SJCRH30 (cell line): ENCODE measurements at regions not wholly inside any gene's neighbourhood (a gene's known extent, or its start where the extent isn't known, plus 50 kb on each side); places are given as distances from the start of the nearest gene placed in this dataset.

ENCODE experiments used
- DNase-seq, 2 experiments: peaks; one replicate each; pipeline ENCODE4 v3.0.0-alpha.2; 2015 to 2020
- H3K27ac ChIP-seq: fragments of 250-450 bp; sonication (Bioruptor Pico); 2 replicates; pipeline ENCODE4 v1.5.1; 2020; ENCODE audit warnings: mild to moderate bottlenecking, moderate library complexity
- H3K27me3 ChIP-seq: fragments of 250-450 bp; sonication (Bioruptor Pico); 2 replicates; pipeline ENCODE4 v1.5.1; 2020; ENCODE audit warnings: mild to moderate bottlenecking, moderate library complexity
- H3K36me3 ChIP-seq: fragments of 250-450 bp; sonication (Bioruptor Pico); 2 replicates; pipeline ENCODE4 v1.5.1; 2020; ENCODE audit warnings: mild to moderate bottlenecking, moderate library complexity
- H3K4me1 ChIP-seq: fragments of 250-450 bp; sonication (Bioruptor Pico); 2 replicates; pipeline ENCODE4 v1.5.1; 2020; ENCODE audit warnings: mild to moderate bottlenecking, moderate library complexity
- H3K4me3 ChIP-seq: fragments of 250-450 bp; sonication (Bioruptor Pico); 2 replicates; pipeline ENCODE4 v1.5.1; 2020; ENCODE audit warnings: mild to moderate bottlenecking, moderate library complexity
- H3K9me3 ChIP-seq: fragments of 250-450 bp; sonication (Bioruptor Pico); replicated peaks from 2 replicates; pipeline ENCODE4 v1.5.1; 2020; ENCODE audit warnings: mild to moderate bottlenecking, moderate library complexity

DNA sequence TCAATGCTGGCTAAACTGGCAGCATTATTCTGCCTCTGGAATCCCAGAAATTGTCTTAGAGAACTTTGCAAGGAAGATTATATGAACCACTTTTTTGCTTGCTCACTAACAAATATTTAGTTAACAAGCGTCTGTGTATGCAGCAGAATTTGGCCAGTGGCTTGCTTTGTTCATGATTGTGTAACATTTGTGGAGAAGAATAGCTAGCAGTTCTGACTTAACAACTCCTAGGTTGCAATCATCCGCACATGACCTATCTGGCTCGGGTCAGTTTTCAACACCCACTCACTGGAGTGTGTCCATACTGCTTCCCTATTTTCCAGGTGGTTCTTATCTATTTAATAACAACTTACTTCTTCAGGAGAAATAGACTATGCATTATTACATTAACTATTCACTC lies 98.5 kb downstream of the SNX18 start:
- Histone ChIP-seq H3K36me3 (no peaks in the 10 kb centered on the region), H3K9me3 (no peaks in the 10 kb centered on the region), H3K4me3 (no peak overlapping the region), H3K27me3 (no peaks in the 10 kb centered on the region), H3K4me1 (no peaks in the 10 kb centered on the region), H3K27ac (no peak overlapping the region)
- no peak for DNase-seq

DNA sequence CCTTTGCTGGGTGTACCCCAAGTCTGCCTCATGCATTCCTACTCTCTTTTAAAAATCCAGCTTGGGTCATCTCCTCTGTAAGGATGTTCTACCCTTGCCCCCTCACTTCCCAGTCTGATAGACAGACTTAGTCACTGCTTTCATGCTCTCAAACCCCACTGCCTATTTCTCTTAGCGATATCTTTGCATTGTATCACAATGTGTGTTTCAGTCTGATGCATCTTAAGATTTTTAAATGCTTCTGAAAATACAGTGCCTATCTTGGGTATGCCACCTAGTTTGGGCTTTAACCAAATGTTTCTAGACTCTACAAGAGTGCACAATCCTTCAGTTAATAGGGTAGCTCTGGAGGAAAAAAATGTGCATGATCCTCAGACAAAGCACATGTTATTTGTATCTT lies 97.8 kb downstream of the SNX18 start:
- H3K36me3 ChIP-seq: no peaks in the 10 kb centered on the region
- no peak for DNase-seq
- no peak overlapping the region for H3K27ac ChIP-seq
- no peaks in the 10 kb centered on the region for H3K9me3 ChIP-seq
- no peaks in the 10 kb centered on the region for H3K27me3 ChIP-seq
- no peaks in the 10 kb centered on the region for H3K4me1 ChIP-seq
- H3K4me3 ChIP-seq: no peak overlapping the region

DNA sequence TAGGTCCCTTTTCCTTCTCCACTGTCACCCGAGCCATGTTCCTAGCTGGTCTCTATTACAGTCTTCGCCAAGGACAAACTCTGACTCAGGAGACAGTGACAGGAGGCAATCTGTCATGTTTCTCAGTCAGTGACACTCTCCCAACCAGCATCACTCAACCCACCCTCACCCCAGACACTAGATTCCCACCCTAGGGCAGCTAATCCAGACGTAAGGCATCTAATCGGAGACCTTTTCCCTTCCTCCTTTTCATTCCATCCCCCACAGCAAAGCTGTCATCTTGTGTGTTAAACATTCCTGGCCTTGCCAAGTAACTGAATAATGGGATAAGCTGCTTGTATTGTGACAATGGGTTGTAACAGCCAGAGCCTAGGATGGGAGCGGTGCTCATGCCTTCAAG lies 95.2 kb downstream of the SNX18 start:
- H3K9me3 ChIP-seq: no peaks in the 10 kb centered on the region
- no peaks in the 10 kb centered on the region for H3K27me3 ChIP-seq
- no peak for DNase-seq
- H3K4me1 ChIP-seq: no peaks in the 10 kb centered on the region
- no peak overlapping the region for H3K27ac ChIP-seq
- H3K36me3 ChIP-seq: no peaks in the 10 kb centered on the region
- H3K4me3 ChIP-seq: no peak overlapping the region

DNA sequence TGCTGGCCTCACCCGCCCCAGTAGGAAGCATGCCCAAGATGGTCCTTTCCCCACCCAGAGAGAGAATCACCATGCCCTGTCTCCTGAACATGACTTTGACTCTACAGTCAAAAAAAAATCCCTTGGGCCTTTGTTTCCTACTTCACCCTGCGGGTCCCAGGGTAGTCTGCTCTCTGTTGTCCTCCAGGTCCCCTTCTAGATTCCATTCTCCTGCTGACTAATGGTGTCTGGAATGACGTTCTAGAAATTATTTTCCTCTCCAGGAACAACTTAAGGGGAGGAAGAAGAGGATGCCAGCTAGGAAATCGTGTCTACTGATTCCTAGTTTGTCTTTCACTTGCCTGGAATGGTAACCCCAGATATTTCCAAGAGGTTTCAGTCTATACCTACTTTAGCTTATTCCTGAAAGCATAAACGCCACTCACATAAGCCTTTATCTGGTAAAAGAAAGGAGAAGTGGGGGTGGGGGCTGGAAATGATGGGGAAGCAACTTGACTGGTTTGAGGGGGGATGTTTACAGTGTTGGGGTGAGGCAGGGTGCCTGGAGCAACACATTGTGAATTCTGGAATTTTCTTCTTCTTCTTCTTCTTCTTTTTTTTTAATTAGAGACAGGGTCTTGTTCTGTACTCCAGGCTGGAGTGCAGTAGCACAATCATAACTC lies 93.9 kb downstream of the SNX18 start:
- Histone ChIP-seq H3K9me3 (no peaks in the 10 kb centered on the region), H3K4me3 (no peak overlapping the region), H3K27me3 (no peaks in the 10 kb centered on the region), H3K4me1 (no peaks in the 10 kb centered on the region), H3K36me3 (no peaks in the 10 kb centered on the region), H3K27ac (no peak overlapping the region)
- DNase-seq: no peak

DNA sequence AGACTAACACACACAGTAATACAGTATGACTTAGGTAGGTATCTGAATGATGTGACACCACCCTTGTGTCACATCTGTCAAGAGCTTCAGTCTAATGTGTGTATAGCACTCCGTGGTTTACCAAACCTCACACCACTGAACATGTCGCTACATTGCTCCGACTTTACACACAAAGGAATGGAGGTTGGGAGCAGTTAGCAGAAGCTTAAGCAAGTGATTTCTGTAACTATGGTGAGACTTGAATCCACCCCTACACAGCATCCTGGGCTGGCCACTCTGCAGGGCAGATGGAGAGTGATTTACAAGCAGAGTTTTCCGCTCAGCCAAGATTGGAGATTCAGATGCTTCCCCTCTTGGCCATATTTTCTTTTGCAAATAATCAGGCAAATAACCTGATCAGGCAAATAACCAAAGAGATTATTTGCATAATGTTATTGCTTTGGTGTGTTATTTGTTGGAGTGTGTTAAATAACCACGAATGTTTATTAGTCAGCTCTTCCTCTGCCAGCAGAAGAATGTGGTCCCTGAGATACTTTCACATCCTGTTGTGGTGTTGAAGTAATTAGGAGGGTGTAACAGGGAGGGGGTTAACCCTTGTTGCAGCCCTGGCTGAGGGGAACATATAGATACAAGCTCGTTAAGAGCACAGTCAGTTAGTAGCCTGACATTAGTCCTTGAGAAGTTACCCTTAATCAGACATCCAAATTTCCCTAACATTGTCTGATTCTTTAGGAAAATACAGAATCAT lies 92.8 kb downstream of the SNX18 start:
- Histone ChIP-seq H3K4me3 (no peak overlapping the region), H3K9me3 (no peaks in the 10 kb centered on the region), H3K27me3 (no peaks in the 10 kb centered on the region), H3K27ac (no peak overlapping the region), H3K36me3 (no peaks in the 10 kb centered on the region), H3K4me1 (no peaks in the 10 kb centered on the region)
- DNase-seq: no peak

DNA sequence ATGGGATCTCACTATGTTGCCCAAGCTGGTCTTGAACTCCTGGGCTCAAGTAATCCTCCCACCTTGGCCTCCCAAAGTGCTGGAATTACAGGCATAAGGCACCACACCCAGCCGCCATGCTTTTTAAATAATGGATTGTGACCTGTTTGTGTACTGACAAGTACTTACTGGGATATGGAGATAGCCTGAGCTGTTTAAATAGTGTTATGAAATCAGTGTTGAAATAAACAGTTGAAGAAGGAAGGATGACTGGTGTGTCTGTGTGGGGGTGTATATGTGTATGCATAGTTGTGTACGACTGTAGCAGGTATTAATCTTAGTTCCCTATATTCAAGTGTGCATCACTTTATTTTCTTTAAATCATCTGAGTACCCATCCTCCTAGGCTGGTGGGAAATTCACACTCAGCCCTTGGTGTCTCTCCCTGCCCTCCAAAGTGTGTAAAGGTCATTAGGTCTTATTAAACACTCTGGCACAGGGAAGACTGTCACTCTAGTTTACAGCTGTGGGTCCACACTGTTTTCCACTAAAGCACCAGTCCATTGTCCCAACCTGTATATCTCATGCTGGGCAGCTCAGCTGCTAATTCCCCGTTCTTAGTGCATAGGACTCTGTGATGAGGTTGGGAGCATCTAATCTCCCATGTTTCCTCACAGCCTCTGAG lies 91.0 kb downstream of the SNX18 start:
- Histone ChIP-seq H3K4me3 (no peak overlapping the region), H3K4me1 (no peaks in the 10 kb centered on the region; the same call in 1 of the 2 replicates), H3K36me3 (no peaks in the 10 kb centered on the region), H3K9me3 (no peaks in the 10 kb centered on the region), H3K27me3 (no peaks in the 10 kb centered on the region), H3K27ac (no peak overlapping the region)
- DNase-seq: no peak

DNA sequence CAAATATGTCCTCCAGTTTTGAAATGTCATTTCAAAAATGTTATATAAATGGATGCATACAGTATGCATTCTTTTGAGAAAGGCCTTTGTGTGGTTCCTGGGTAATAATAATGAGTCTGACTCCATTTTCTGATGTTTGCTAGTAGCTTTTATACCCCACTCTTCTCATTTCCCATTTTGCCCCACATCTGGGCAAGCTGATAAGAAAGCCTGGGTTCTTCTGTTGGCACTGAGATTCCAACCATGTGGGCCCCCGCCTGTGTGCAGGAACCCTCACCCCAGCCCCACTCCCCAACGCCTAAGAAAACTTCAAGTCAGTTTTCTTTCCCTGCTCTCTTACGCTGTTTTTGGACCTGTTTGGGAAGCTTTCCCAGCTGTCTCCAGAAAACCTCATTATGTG lies 89.4 kb downstream of the SNX18 start:
- no peaks in the 10 kb centered on the region for H3K9me3 ChIP-seq
- no peaks in the 10 kb centered on the region; the same call in 1 of the 2 replicates for H3K4me1 ChIP-seq
- H3K4me3 ChIP-seq: no peak overlapping the region
- H3K27me3 ChIP-seq: no peaks in the 10 kb centered on the region
- no peaks in the 10 kb centered on the region for H3K36me3 ChIP-seq
- no peak for DNase-seq
- H3K27ac ChIP-seq: no peak overlapping the region

DNA sequence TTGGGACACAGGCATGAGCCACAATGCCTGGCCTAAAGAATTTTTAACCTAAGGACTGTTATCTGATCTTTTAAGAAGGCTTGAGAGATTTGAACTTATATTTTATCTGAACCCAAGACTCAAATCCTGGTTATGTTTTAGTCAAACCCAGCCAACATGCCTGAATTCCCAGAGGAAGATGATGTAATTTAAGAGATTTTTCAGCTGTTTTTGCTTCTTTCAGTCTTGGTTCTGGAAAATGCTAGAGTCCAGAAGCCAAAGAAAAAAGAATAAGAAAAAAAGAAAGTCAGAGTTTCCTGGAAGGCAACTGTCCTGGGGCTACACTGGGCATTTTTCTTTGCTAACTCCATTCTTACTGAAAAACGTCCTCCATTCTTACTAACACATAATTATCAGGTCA lies 85.8 kb downstream of the SNX18 start:
- no peak for DNase-seq
- Histone ChIP-seq H3K4me1 (no peaks in the 10 kb centered on the region; the same call in 1 of the 2 replicates), H3K36me3 (no peaks in the 10 kb centered on the region), H3K27ac (no peak overlapping the region), H3K27me3 (peaks cover 2% of the 10 kb centered on the region; the same call in 1 of the 2 replicates), H3K4me3 (no peak overlapping the region), H3K9me3 (no peaks in the 10 kb centered on the region)

DNA sequence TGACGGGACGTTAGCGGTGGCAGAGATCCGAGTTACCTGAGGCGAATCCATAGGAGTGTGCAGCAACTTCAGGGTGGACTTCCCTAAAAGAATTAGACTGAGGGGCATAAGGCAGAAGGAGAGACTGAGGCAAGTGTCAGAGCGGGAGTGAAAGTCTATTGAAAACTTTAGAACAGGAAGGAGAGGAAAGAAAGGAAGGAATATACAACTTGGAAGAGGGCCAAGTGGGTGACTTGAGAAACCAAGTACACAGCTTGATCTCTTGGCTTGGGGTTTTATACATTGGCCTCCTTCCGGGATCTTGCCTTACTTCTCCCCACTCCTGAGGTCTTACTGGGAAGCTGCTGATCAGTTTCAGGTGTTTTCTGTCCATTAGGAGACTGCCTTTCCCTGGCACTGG lies 84.9 kb downstream of the SNX18 start:
- Histone ChIP-seq H3K4me3 (no peak overlapping the region), H3K27ac (no peak overlapping the region)

DNA sequence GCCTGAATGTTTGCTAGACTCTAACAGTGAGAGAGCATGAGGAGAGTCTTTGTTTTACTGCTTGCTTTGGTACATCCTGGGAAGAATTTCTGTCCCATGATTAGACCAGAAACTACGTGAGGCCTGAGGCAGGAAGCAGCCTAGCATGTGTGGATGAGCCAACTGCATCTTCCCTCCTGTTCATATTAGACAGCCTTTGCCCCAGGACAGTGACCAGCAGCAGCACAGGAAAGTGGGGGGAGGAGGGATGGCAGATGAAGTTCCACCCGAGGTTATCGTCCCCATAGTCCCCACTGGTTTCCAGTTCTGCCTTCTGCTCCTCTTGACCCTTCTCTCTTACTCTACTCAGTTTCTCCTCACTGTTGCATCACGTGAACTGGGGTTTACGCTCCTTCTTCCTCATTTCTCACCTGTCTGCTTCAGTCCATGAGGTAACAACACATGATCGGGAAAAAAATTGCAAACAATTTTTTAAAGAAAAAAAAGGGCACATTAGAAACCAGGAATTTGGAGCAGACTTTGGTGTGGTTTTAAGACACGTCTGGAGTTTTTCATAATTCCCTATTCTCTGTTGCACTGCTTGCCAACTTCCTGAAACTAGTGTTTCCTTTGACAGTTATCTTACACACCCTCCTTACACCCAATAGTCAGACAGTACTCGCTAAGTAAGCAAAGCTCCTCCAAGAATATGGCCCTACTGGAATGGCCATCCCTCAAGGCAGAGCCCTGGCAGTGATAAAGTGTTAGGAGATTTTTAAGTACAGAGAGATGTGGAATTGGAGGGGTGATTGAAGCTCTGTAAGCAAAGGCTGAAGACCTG lies 84.1 kb downstream of the SNX18 start:
- H3K27me3 ChIP-seq: peaks cover 2% of the 10 kb centered on the region; the same call in 1 of the 2 replicates
- no peak overlapping the region for H3K27ac ChIP-seq
- H3K36me3 ChIP-seq: no peaks in the 10 kb centered on the region
- H3K4me1 ChIP-seq: no peaks in the 10 kb centered on the region; the same call in 1 of the 2 replicates
- H3K4me3 ChIP-seq: no peak overlapping the region
- DNase-seq: no peak
- H3K9me3 ChIP-seq: no peaks in the 10 kb centered on the region; the same call in 1 of the 2 replicates

More for the DNA sequence above, 84.9 kb downstream of the SNX18 start:
- no peaks in the 10 kb centered on the region for H3K9me3 ChIP-seq
- no peaks in the 10 kb centered on the region for H3K36me3 ChIP-seq
- H3K4me1 ChIP-seq: no peaks in the 10 kb centered on the region; the same call in 1 of the 2 replicates
- no peak for DNase-seq
- H3K27me3 ChIP-seq: peaks cover 2% of the 10 kb centered on the region; the same call in 1 of the 2 replicates
